Activated naive CD4-positive, alpha-beta T cell treated with anti-CD3 and anti-CD28 coated beads, Interleukin-2, amount 10 ng/mL, durations not matched to agents 7 days and 5 days (primary cell): ENCODE measurements at regions not wholly inside any gene's neighbourhood (a gene's known extent, or its start where the extent isn't known, plus 50 kb on each side); places are given as distances from the start of the nearest gene placed in this dataset.

Experiments
- CTCF ChIA-PET: fragments of 350-600 bp; sonication (Branson Sonifier 250); formaldehyde crosslinking; loops from one replicate; lab custom pipeline; 2021; ENCODE audit warnings: antibody characterized with exemption; lab: Charles Lee
- DNase-seq: peaks from one replicate; pipeline ENCODE4 v3.0.0-alpha.2; 2020
- H3K27ac Mint-ChIP-seq: one replicate; pipeline ENCODE4 v1.8.0; 2021; ENCODE audit warnings: mild to moderate bottlenecking, moderate library complexity, mixed read lengths
- H3K27me3 Mint-ChIP-seq: one replicate; pipeline ENCODE4 v1.8.0; 2021; ENCODE audit warnings: mild to moderate bottlenecking, mixed read lengths
- H3K36me3 Mint-ChIP-seq: one replicate; pipeline ENCODE4 v1.8.0; 2021; ENCODE audit warnings: mixed read lengths
- H3K4me1 Mint-ChIP-seq: one replicate; pipeline ENCODE4 v1.8.0; 2021; ENCODE audit warnings: mixed read lengths
- H3K4me3 Mint-ChIP-seq: one replicate; pipeline ENCODE4 v1.8.0; 2021; ENCODE audit warnings: mild to moderate bottlenecking, moderate library complexity, mixed read lengths
- H3K9me3 Mint-ChIP-seq: one replicate; pipeline ENCODE4 v1.8.0; 2021; ENCODE audit warnings: mixed read lengths

DNA sequence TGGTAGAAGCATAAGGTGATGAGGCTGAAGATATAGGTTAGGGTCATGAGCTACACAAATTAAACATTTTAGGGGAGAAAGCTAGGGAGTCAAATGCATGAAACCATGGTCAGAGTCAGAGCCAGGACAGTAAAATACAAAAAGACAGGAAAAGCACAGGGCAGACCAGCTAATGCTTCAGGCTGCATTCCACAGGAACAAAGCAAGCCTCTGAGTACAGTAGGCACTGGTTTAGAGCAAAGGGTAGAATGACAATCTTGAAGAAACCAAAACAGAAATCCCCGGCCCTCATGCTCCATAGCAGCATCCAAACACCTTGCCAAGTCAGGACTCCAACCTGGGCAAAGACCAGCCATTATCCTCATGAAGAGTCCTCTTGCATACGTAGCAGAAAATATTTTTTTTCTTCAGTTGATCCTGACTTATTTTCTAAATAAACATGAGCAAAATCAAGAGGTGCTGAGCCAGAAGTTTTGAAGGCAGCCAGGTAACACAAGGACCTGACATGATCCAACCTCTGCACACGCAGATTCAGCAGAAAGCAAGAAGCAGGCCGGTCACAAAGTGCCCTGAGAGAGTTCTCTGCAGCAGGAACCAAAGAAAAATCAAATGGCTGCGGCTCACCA, 273.1 kb downstream of the TTLL7 start:
- no peaks in the 10 kb centered on the region for H3K9me3 Mint-ChIP-seq
- H3K4me3 Mint-ChIP-seq = no peak overlapping the region
- no peak for DNase-seq
- H3K27ac Mint-ChIP-seq = no peak overlapping the region
- no peaks in the 10 kb centered on the region for H3K36me3 Mint-ChIP-seq
- CTCF ChIA-PET = no interaction called here
- H3K27me3 Mint-ChIP-seq = no peaks in the 10 kb centered on the region
- no peaks in the 10 kb centered on the region for H3K4me1 Mint-ChIP-seq

DNA sequence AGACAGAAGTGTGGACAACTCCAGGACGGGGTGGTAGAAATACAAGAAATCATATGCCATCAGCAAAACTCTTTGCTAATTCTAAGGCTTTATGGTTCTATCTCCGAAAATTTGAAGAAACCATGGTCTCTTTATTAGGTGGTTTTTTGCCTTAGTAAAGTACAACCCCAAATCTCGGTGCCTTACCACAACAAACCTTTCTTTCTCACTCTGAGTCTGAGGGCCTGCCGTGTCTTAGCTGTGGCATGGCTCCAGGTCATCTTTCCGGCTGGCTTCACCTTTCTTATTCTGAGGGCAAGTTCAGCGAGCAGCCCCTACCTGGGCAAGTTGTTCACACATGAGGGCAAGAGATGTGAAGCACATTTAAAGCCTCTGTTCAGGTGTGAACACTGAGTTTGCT, 280.6 kb downstream of the TTLL7 start:
- Mint-ChIP-seq H3K27ac (no peak overlapping the region), H3K4me3 (no peak overlapping the region)
- CTCF ChIA-PET = no interaction called here

GRCh38 chr1:83717785-83718184, 281.1 kb downstream of the TTLL7 start:
- CTCF ChIA-PET = no interaction called here
- Mint-ChIP-seq H3K4me1 (no peaks in the 10 kb centered on the region), H3K27ac (no peak overlapping the region), H3K4me3 (no peak overlapping the region), H3K9me3 (no peaks in the 10 kb centered on the region), H3K36me3 (no peaks in the 10 kb centered on the region), H3K27me3 (no peaks in the 10 kb centered on the region)
- no peak for DNase-seq

More for the DNA sequence above, 280.6 kb downstream of the TTLL7 start:
- Mint-ChIP-seq H3K9me3 (no peaks in the 10 kb centered on the region), H3K36me3 (no peaks in the 10 kb centered on the region), H3K27me3 (no peaks in the 10 kb centered on the region), H3K4me1 (no peaks in the 10 kb centered on the region)
- DNase-seq = no peak

- Mint-ChIP-seq H3K27ac (no peak overlapping the region), H3K9me3 (no peaks in the 10 kb centered on the region), H3K36me3 (no peaks in the 10 kb centered on the region), H3K27me3 (no peaks in the 10 kb centered on the region), H3K4me3 (no peak overlapping the region), H3K4me1 (no peaks in the 10 kb centered on the region)
- CTCF ChIA-PET = no interaction called here
- no peak for DNase-seq
Observed at GRCh38 chr1:83716641-83717040, 282.3 kb downstream of the TTLL7 start.

DNA sequence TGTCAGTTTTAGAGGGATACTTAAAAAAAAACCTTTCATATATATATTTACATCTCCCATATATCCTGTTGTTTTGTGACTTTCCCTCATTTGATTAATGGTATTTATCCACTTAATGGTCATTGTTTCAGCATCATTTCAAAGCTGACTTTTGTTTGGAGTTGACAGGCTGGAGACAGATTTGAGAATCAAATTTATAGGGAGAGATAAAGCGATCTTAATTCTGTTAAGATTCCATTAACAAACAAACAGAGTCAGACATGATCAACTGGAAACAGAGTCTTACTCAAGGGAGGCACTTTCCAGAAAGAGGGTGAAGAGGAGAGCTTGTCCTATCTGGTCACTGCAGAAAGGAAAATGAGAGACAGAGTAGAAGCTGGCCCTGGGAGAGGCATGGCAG, 283.4 kb downstream of the TTLL7 start:
- H3K27ac Mint-ChIP-seq = no peak overlapping the region
- no peak overlapping the region for H3K4me3 Mint-ChIP-seq
- no peaks in the 10 kb centered on the region for H3K27me3 Mint-ChIP-seq
- no peaks in the 10 kb centered on the region for H3K4me1 Mint-ChIP-seq
- no peak for DNase-seq
- CTCF ChIA-PET = no interaction called here
- no peaks in the 10 kb centered on the region for H3K36me3 Mint-ChIP-seq
- H3K9me3 Mint-ChIP-seq = no peaks in the 10 kb centered on the region

DNA sequence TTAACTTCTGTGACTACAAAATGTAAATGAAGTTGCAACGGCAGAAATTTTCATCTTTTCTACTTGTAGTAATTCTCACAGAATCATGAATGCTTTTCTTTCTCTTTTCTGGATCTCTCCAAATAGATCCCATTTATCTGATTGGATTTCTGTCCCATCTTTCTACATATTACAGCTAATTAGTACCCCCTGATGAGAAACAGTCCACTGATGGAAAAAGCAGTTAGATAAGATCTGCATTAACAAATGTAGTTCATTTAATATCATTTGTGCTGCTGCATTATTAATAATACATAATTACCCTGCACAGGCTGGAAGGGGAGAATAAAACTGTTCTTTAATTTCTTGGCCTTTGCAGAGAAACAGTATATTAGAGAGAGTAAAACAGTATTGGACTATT, 289.3 kb downstream of the TTLL7 start:
- Mint-ChIP-seq H3K4me1 (no peaks in the 10 kb centered on the region), H3K9me3 (no peaks in the 10 kb centered on the region), H3K27me3 (no peaks in the 10 kb centered on the region), H3K27ac (no peak overlapping the region), H3K36me3 (no peaks in the 10 kb centered on the region), H3K4me3 (no peak overlapping the region)
- CTCF ChIA-PET = no interaction called here
- DNase-seq = no peak

DNA sequence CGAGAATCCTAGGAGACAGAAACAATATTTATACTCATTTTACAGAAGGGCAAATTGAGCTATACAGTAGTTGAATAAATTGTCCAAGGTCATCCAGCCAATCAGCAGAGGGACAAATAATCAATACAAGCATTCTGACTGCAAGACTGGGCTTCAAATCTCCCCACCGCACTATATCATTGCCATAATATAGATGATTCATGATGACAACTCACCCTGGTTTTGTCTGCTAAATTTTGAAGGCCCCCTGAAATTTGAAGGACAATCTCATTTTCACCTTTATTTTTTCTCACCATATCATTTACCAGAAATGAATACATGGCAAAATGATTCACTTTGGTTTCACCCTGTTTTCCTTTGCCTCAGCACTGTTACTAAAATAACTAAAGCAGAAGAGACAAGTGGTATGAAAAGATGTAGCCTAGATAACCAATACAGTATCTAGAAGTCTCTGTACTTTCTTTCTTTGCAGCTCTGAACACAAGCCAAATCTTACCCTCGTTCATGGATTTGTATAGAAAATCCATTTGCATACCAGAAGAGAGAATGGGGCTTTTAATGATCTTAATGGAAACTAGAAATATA, 292.5 kb downstream of the TTLL7 start:
- no peak for DNase-seq
- H3K27me3 Mint-ChIP-seq = no peaks in the 10 kb centered on the region
- H3K27ac Mint-ChIP-seq = no peak overlapping the region
- CTCF ChIA-PET = no interaction called here
- H3K4me3 Mint-ChIP-seq = no peak overlapping the region
- no peaks in the 10 kb centered on the region for H3K36me3 Mint-ChIP-seq
- H3K4me1 Mint-ChIP-seq = peaks cover 12% of the 10 kb centered on the region
- no peaks in the 10 kb centered on the region for H3K9me3 Mint-ChIP-seq

DNA sequence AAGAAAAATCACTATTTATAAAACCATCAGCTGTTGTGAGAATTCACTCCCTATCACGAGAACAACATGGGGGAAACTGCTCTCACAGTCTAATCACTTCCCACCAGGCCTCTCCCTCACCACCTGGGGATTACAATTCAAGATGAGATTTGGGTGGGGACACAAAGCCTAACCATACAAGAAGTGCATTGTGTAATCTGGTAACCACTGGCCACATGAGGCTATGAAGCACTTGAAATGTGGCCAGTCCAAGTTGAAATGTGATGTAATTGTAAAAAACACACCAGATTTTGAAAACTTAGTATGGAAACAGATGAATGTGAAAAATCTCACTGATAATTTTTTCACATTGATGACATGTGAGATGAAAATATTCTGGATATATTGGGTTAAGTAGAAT, 293.8 kb downstream of the TTLL7 start:
- CTCF ChIA-PET = no interaction called here
- Mint-ChIP-seq H3K4me1 (peaks cover 12% of the 10 kb centered on the region), H3K27ac (no peak overlapping the region), H3K4me3 (no peak overlapping the region), H3K27me3 (no peaks in the 10 kb centered on the region), H3K9me3 (no peaks in the 10 kb centered on the region), H3K36me3 (no peaks in the 10 kb centered on the region)
- DNase-seq = no peak

GRCh38 chr1:83704350-83704749, 294.6 kb downstream of the TTLL7 start:
- no peak overlapping the region for H3K4me3 Mint-ChIP-seq
- no peak for DNase-seq
- H3K36me3 Mint-ChIP-seq = peaks cover under 1% of the 10 kb centered on the region
- H3K9me3 Mint-ChIP-seq = peaks cover under 1% of the 10 kb centered on the region
- H3K27me3 Mint-ChIP-seq = no peaks in the 10 kb centered on the region
- CTCF ChIA-PET = no interaction called here
- H3K27ac Mint-ChIP-seq = no peak overlapping the region
- H3K4me1 Mint-ChIP-seq = peaks cover 12% of the 10 kb centered on the region

GRCh38 chr1:83702356-83702755, 296.6 kb downstream of the TTLL7 start:
- CTCF ChIA-PET = no interaction called here
- peaks cover 4% of the 10 kb centered on the region for H3K9me3 Mint-ChIP-seq
- peaks cover 12% of the 10 kb centered on the region for H3K4me1 Mint-ChIP-seq
- no peaks in the 10 kb centered on the region for H3K27me3 Mint-ChIP-seq
- H3K36me3 Mint-ChIP-seq = peaks cover 2% of the 10 kb centered on the region
- no peak overlapping the region for H3K4me3 Mint-ChIP-seq
- DNase-seq = no peak
- no peak overlapping the region for H3K27ac Mint-ChIP-seq

DNA sequence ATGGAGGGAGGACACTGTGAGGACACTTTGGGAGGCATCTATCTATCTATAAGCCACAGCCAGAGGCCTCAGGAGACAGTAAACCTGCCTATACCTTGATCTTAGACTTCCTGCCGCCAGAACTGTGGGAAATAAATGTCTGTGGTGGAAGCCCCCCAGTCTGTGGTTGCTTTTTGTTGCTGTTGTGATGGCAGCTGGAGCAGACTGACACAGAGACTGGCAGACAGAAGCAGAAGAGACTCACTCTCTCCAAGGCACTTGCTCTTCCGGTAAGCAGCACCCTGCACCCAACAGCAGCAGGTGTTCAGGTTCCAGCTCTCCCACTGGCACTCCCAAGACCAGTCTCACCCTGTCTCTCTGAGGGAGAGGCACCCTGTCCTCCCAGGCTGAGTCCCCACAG, 297.6 kb downstream of the TTLL7 start:
- CTCF ChIA-PET = no interaction called here
- Mint-ChIP-seq H3K9me3 (peaks cover 4% of the 10 kb centered on the region), H3K4me1 (peaks cover 12% of the 10 kb centered on the region), H3K36me3 (peaks cover 2% of the 10 kb centered on the region), H3K4me3 (no peak overlapping the region), H3K27ac (peak overlapping the region; percentile 24), H3K27me3 (no peaks in the 10 kb centered on the region)
- DNase-seq = no peak

DNA sequence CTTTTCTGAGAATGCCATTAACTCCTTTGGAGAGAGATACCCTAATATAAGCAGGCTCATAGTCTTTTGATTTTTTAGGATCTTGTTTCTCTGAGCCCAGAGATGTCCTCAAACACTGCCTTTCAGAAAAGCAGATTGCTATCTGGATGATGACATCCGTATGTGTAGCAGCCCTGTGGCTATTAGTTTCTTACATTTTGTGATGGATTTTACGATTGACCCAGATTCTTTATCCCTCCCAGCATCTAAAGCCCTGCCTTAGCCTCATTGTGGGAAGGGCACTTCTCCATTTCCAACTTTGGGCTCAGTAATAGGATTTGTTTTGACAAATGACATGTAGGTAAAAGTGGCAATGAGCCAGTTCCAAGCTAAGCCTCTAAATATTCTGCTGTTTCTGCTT, 300.3 kb downstream of the TTLL7 start:
- CTCF ChIA-PET = interaction anchor here (0.7 kb wide), 1 partner anchor 1084 kb away, joined by 3 read pairs; no protein-coding TSS in a partner anchor
- peaks cover 7% of the 10 kb centered on the region for H3K27me3 Mint-ChIP-seq
- no peak overlapping the region for H3K4me3 Mint-ChIP-seq
- peaks cover 2% of the 10 kb centered on the region for H3K36me3 Mint-ChIP-seq
- peaks cover 16% of the 10 kb centered on the region for H3K4me1 Mint-ChIP-seq
- H3K27ac Mint-ChIP-seq = no peak overlapping the region
- DNase-seq = no peak
- peaks cover 4% of the 10 kb centered on the region for H3K9me3 Mint-ChIP-seq

GRCh38 chr1:83697961-83698360, 301.0 kb downstream of the TTLL7 start:
- no peak for DNase-seq
- Mint-ChIP-seq H3K27ac (no peak overlapping the region), H3K9me3 (peaks cover 4% of the 10 kb centered on the region), H3K4me3 (no peak overlapping the region), H3K27me3 (peaks cover 8% of the 10 kb centered on the region), H3K4me1 (peaks cover 23% of the 10 kb centered on the region), H3K36me3 (peaks cover 2% of the 10 kb centered on the region)
- CTCF ChIA-PET = no interaction called here

DNA sequence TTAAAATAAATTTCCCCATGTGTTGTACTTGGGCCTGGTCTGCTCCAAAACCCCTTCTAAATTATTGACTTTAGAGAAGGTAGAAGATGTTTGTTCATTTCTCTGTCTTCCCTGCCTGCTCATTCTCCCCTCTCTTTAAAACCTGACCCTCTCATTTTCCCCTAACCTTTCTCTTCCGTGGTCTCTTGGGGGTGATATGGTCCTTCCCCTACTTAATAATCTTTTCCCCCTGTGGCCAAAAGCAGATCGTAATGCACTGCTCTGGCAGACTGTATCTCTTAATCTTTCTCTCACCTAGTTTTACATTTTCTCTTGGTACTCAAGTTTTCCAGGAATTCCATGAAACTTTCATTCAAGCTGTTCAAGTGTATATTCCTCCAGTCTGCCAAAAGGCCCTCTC, 301.7 kb downstream of the TTLL7 start:
- Mint-ChIP-seq H3K4me3 (no peak overlapping the region), H3K27me3 (peaks cover 14% of the 10 kb centered on the region), H3K9me3 (peaks cover 4% of the 10 kb centered on the region), H3K36me3 (peaks cover 2% of the 10 kb centered on the region), H3K4me1 (peaks cover 25% of the 10 kb centered on the region), H3K27ac (no peak overlapping the region)
- no peak for DNase-seq
- CTCF ChIA-PET = no interaction called here

- peaks cover 14% of the 10 kb centered on the region for H3K27me3 Mint-ChIP-seq
- no peak for DNase-seq
- no peak overlapping the region for H3K27ac Mint-ChIP-seq
- H3K36me3 Mint-ChIP-seq = peaks cover 2% of the 10 kb centered on the region
- CTCF ChIA-PET = interaction anchor here (1.0 kb wide), 1 partner anchor 66 kb away, joined by 3 read pairs; no protein-coding TSS in a partner anchor
- peaks cover 26% of the 10 kb centered on the region for H3K4me1 Mint-ChIP-seq
- H3K4me3 Mint-ChIP-seq = no peak overlapping the region
- peaks cover 11% of the 10 kb centered on the region for H3K9me3 Mint-ChIP-seq
Observed at GRCh38 chr1:83694449-83694848, 304.5 kb downstream of the TTLL7 start.
